ENCODE measurements at regions not wholly inside any gene's neighbourhood (a gene's known extent, or its start where the extent isn't known, plus 50 kb on each side); places are given as distances from the start of the nearest gene placed in this dataset.
A peak's percentile ranks its signal among the peaks of the same experiment; 100 is the strongest.
"Not testable (repeated sequence)": the region's sequence is repeated elsewhere in the genome, so short reads cannot be mapped to it uniquely, and the experiment has no call there.

GRCh38 chr4:82181789-82182188, 192.0 kb downstream of the HNRNPD start:
- DNase-seq (ENCODE audit: low spot score): no peak

GRCh38 chr4:82172186-82172585, 201.6 kb downstream of the HNRNPD start:
- DNase-seq (ENCODE audit: low spot score): no peak

GRCh38 chr4:82171531-82172155, 202.1 kb downstream of the HNRNPD start:
- DNase-seq (ENCODE audit: low spot score): no peak

GRCh38 chr4:82149750-82150149, 224.0 kb downstream of the HNRNPD start:
- DNase-seq (ENCODE audit: low spot score): no peak

GRCh38 chr4:82145850-82146249, 227.9 kb downstream of the HNRNPD start:
- no peak for DNase-seq (ENCODE audit: low spot score)

- no peak for DNase-seq (ENCODE audit: low spot score)
Measured at GRCh38 chr4:82140422-82140821, 233.4 kb downstream of the HNRNPD start.

GRCh38 chr4:82139287-82139686, 234.5 kb downstream of the HNRNPD start:
- no peak for DNase-seq (ENCODE audit: low spot score)

- no peak for DNase-seq (ENCODE audit: low spot score)
Measured at GRCh38 chr4:82138374-82138773, 235.4 kb downstream of the HNRNPD start.

GRCh38 chr4:82136161-82136801, 237.5 kb downstream of the HNRNPD start:
- DNase-seq (ENCODE audit: low spot score): no peak

GRCh38 chr4:82128355-82128754, 245.4 kb downstream of the HNRNPD start:
- no peak for DNase-seq (ENCODE audit: low spot score)

GRCh38 chr4:82126512-82127040, 247.2 kb downstream of the HNRNPD start:
- no peak for DNase-seq (ENCODE audit: low spot score)

- DNase-seq (ENCODE audit: low spot score): no peak
Measured at GRCh38 chr4:82125787-82126297, 247.9 kb downstream of the HNRNPD start.

- DNase-seq (ENCODE audit: low spot score): no peak
Measured at GRCh38 chr4:82124932-82125786, 248.6 kb downstream of the HNRNPD start.

GRCh38 chr4:82124365-82124764, 249.4 kb downstream of the HNRNPD start:
- no peak for DNase-seq (ENCODE audit: low spot score)

- no peak for DNase-seq (ENCODE audit: low spot score)
Measured at GRCh38 chr4:82123934-82124333, 249.9 kb downstream of the HNRNPD start.

- DNase-seq (ENCODE audit: low spot score): not testable (repeated sequence)
Measured at GRCh38 chr4:82115183-82115582, 258.6 kb downstream of the HNRNPD start.

GRCh38 chr4:82108506-82108905, 265.3 kb downstream of the HNRNPD start:
- no peak for DNase-seq (ENCODE audit: low spot score)

- no peak for DNase-seq (ENCODE audit: low spot score)
Measured at GRCh38 chr4:82104578-82104977, 269.2 kb downstream of the HNRNPD start.

GRCh38 chr4:82099928-82100579, 273.7 kb downstream of the HNRNPD start:
- DNase-seq (ENCODE audit: low spot score): no peak

GRCh38 chr4:82097504-82097903, 276.3 kb downstream of the HNRNPD start:
- DNase-seq (ENCODE audit: low spot score): no peak

GRCh38 chr4:82090717-82091116, 283.1 kb downstream of the HNRNPD start:
- DNase-seq (ENCODE audit: low spot score): peak; percentile 2

- no peak for DNase-seq (ENCODE audit: low spot score)
Measured at GRCh38 chr4:82084747-82085146, 289.0 kb downstream of the HNRNPD start.
